HepG2 (cell line): ENCODE measurements at regions not wholly inside any gene's neighbourhood (a gene's known extent, or its start where the extent isn't known, plus 50 kb on each side); places are given as distances from the start of the nearest gene placed in this dataset.

Experiments used
- NFE2L2 ChIP-seq: fragments of 150-350 bp; IDR thresholded peaks from 2 replicates; pipeline ENCODE4 v1.6.1; 2014; ENCODE audit warnings: low read length
- POLR2AphosphoS5 ChIP-seq: IDR thresholded peaks from 2 replicates; pipeline ENCODE4 v1.6.1; 2012; ENCODE audit warnings: low read depth, low read length
- U2AF2 ChIP-seq: fragments of 200-400 bp; formaldehyde crosslinking; IDR thresholded peaks from 2 replicates; pipeline ENCODE4 v1.6.1; 2017; ENCODE audit warnings: low read depth, mild to moderate bottlenecking, low read length
- ZNF430 ChIP-seq: sonication (generic); formaldehyde crosslinking; IDR thresholded peaks from 2 replicates; pipeline ENCODE4 v1.9.0; 2021; ENCODE audit warnings: mild to moderate bottlenecking, missing genetic modification reagents
- ZNF460 ChIP-seq: sonication (generic); formaldehyde crosslinking; IDR thresholded peaks from 2 replicates; pipeline ENCODE4 v1.5.1; 2020; ENCODE audit warnings: missing genetic modification reagents, mild to moderate bottlenecking, borderline replicate concordance
- ZSCAN9 ChIP-seq: IDR thresholded peaks from 2 replicates; pipeline ENCODE4 v1.6.1; 2016; ENCODE audit warnings: borderline replicate concordance
- TF ChIP-seq, protein P1 (sequence below): IDR thresholded peaks from 2 replicates; pipeline ENCODE4 v1.6.1; 2012; ENCODE audit warnings: inconsistent platforms
- TF ChIP-seq, protein P2 (sequence below): fragments of 450-650 bp; IDR thresholded peaks from 2 replicates; pipeline ENCODE4 v1.6.1; 2016

DNA sequence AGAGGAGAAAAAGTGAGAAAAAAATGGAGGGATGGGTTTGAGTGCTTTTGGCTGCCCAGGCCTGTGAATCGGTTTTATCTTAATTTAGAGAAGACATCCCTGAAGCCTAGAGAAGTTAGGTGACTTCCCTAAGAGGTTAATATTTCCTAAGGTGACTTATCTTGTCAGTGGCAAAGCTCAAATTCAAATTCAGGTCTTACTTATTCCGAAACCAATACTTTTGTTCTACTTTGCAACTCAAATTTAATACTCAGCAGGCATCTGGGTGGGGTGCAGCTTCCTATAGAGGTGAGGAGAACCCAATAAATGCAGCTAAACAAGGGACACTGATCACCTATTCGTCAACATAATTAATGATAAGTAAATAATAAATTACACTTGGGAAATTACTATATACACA is 54.9 kb upstream of the MYRIP start:
- TF ChIP-seq, protein P1, sequence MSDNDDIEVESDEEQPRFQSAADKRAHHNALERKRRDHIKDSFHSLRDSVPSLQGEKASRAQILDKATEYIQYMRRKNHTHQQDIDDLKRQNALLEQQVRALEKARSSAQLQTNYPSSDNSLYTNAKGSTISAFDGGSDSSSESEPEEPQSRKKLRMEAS, result no peak
- TF ChIP-seq, protein P2, sequence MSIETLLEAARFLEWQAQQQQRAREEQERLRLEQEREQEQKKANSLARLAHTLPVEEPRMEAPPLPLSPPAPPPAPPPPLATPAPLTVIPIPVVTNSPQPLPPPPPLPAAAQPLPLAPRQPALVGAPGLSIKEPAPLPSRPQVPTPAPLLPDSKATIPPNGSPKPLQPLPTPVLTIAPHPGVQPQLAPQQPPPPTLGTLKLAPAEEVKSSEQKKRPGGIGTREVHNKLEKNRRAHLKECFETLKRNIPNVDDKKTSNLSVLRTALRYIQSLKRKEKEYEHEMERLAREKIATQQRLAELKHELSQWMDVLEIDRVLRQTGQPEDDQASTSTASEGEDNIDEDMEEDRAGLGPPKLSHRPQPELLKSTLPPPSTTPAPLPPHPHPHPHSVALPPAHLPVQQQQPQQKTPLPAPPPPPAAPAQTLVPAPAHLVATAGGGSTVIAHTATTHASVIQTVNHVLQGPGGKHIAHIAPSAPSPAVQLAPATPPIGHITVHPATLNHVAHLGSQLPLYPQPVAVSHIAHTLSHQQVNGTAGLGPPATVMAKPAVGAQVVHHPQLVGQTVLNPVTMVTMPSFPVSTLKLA, result no peak
- TF ChIP-seq POLR2AphosphoS5 (no peak), NFE2L2 (no peak), U2AF2 (no peak), ZSCAN9 (CRISPR knock-in tag) (no peak), ZNF460 (CRISPR knock-in tag) (no peak), ZNF430 (CRISPR knock-in tag) (no peak)
